WTC11 (cell line): ENCODE measurements at regions not wholly inside any gene's neighbourhood (a gene's known extent, or its start where the extent isn't known, plus 50 kb on each side); places are given as distances from the start of the nearest gene placed in this dataset.

Source experiments
- CREB1 ChIP-seq: sonication (generic); formaldehyde crosslinking; IDR thresholded peaks from 2 replicates; pipeline ENCODE4 v1.8.0; 2023; ENCODE audit warnings: mild to moderate bottlenecking, missing genetic modification reagents
- CTCF ChIP-seq: fragments of 200-600 bp; IDR thresholded peaks from 2 replicates; pipeline ENCODE4 v1.8.0; 2022; ENCODE audit warnings: antibody characterized with exemption
- ESRRA ChIP-seq: sonication (generic); formaldehyde crosslinking; IDR thresholded peaks from 2 replicates; pipeline ENCODE4 v1.8.1; 2022; ENCODE audit warnings: mild to moderate bottlenecking, missing genetic modification reagents, borderline replicate concordance

GRCh38 chr12:90163975-90164374 lies 455.3 kb upstream of the ATP2B1 start:
- no peak for TF ChIP-seq CTCF
- TF ChIP-seq CREB1 (CRISPR knock-in tag) = no peak
- TF ChIP-seq ESRRA (CRISPR knock-in tag) = no peak
